DMS153 treated with DMSO at 0.1 percent for 48 hours (cell line): ENCODE measurements at regions not wholly inside any gene's neighbourhood (a gene's known extent, or its start where the extent isn't known, plus 50 kb on each side); places are given as distances from the start of the nearest gene placed in this dataset.
A peak's percentile ranks its signal among the peaks of the same experiment; 100 is the strongest.

Source experiments
- DNase-seq: peaks from one replicate; lab custom pipeline; 2025; ENCODE audit not compliant: unreplicated experiment; lab: John Stamatoyannopoulos, UW

DNA sequence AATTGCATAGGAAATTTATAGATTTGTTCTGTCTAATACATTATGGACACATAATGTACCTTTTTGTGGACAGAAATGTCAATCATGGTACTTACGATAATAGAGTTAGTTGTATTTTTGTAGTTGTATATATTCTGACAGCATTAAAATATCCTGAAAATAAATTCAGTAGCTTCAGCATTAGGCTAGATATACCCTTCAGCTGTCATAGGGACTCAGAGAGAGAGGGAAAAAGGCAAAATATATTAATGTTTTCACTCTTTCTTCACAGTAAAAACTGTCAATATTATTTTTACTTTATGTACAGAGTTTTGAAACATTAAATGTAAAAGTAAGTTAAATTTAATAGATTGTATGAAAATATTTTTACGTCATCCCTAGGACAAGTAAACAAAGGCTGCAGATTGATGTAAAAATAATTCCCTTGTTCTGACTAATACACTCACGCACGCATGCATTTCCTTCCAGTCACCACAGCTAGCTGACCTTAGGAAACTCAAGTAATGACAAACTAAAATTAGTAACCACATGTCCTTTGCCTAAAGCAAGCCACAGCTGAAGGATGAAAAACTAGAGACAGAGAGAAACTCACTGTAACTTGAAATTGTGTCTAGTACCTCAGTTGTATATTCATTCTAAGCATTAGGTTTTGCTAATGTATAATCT is 104.7 kb upstream of the CARD18 start:
- DNase-seq = no peak

GRCh38 chr11:105241136-105241535 is 101.6 kb upstream of the CARD18 start:
- no peak for DNase-seq

DNA sequence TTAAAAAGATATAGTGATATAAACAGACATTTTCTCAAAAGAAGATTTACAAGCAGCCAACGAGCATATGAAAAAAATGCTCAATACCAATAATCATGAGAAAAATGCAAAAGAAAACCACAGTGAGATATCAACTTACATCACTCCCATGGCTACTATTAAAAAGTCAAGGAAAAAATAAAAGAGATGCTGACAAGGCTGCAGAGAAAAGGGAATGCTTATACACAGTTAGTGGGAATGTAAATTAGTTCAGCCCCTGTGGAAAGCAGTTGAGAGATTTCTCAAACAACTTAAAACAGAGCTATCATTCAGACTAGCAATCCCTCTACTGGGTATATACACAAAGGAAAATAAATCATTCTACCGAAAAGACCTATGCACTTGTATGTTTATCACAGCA is 97.1 kb upstream of the CARD18 start:
- peak; percentile 12 for DNase-seq

- no peak for DNase-seq
Measured at GRCh38 chr11:105233285-105233684, 93.7 kb upstream of the CARD18 start.

GRCh38 chr11:105232021-105232420 is 92.5 kb upstream of the CARD18 start:
- no peak for DNase-seq

DNA sequence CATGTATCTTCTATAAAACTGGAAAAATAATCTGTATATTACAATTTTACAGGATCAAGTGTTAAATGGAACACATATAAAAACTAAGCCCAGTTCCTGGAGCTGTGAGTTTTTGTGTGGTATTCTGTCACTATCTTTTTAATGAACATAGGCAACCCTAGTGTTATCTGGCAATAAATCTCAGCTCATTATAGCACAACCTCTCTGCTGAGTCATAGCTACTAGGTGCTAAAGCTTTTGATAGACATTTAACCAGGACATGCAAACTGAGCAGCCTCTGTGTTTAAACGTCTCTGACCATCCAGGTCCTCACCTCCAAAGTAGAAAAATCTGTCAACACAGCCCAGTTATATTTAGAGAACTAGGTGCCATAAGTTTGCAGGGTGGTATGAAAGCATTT is 91.0 kb upstream of the CARD18 start:
- peak; percentile 18 for DNase-seq

DNA sequence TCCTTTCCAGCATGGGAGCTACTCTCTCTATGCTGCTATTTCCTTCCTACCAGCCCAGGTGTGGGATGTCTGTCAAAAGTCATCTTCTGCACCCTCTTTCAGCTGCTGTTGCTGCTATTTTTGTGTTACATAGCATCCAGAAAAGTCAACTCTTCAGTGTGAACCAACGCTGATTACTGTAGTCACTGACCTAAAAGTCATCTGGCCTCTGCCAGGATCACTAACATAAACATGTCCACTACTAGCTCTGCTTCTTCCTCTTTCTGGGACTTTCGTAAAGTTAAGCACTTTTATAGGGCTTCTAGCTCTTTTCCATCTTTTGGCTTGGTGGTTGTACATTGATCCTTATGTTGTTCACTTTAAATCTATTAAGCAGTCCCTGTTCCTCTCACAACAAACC is 90.2 kb upstream of the CARD18 start:
- no peak for DNase-seq

- no peak for DNase-seq
Measured at GRCh38 chr11:105229257-105229656, 89.7 kb upstream of the CARD18 start.

DNA sequence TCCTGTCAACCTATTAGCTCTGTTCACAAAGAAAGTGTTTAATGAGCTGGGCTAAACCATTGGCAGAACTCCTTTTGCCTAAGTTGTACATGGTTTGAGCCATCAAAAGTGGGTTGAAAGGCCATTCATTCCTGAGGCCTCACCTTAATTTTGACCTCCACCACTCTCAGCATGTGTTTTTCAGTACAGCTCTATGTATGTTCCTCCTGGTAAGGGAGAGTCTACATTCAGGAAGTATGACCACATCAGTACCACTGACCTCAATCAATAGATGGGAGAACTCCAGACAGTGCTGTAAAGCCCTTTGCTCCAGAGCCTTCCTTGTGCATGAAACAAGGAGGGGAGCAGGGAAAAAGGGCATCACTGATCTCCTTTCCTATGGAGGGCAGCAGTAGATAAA is 87.8 kb upstream of the CARD18 start:
- DNase-seq = no peak

GRCh38 chr11:105226766-105227165 is 87.2 kb upstream of the CARD18 start:
- no peak for DNase-seq

GRCh38 chr11:105226091-105226490 is 86.5 kb upstream of the CARD18 start:
- DNase-seq = no peak

GRCh38 chr11:105224482-105225253 is 85.1 kb upstream of the CARD18 start:
- DNase-seq = no peak

GRCh38 chr11:105220121-105220520 is 80.6 kb upstream of the CARD18 start:
- DNase-seq = no peak

GRCh38 chr11:105219670-105220069 is 80.1 kb upstream of the CARD18 start:
- no peak for DNase-seq

DNA sequence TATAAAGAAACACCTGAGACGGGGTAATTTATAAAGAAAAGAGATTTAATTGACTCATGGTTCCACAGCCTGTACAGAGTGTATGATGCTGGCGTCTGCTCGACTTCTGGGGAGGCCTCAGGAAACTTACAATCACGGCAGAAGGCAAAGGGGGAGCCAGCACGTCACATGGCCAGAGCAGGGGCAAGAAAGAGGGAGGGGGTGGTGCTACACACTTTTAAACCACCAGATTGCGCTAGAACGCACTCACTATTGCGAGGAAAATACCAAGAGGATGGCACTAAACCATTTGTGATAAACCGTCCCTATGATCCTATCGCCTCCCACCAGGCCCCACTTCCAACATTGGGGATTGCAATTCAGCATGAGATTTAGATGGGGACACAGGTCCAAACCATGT is 79.7 kb upstream of the CARD18 start:
- DNase-seq = no peak

DNA sequence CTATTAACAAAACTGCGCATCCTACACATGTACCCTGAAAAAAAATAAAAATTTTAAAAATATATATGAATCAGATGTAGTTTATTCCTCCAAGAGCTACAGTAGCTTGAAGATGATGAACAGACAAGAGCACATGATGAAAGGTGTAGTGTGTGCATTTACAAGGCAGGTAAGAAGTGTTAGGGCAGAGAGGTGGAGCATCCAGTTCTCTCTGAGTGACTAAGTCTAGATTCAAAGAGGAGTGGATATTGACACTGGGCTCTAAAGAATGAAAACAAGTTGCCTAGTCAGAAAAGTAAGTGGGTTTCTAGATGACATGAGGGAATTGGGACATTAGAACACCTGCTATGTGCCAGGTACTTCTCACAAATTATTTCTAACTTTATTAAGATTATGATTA is 76.0 kb upstream of the CARD18 start:
- DNase-seq = no peak

DNA sequence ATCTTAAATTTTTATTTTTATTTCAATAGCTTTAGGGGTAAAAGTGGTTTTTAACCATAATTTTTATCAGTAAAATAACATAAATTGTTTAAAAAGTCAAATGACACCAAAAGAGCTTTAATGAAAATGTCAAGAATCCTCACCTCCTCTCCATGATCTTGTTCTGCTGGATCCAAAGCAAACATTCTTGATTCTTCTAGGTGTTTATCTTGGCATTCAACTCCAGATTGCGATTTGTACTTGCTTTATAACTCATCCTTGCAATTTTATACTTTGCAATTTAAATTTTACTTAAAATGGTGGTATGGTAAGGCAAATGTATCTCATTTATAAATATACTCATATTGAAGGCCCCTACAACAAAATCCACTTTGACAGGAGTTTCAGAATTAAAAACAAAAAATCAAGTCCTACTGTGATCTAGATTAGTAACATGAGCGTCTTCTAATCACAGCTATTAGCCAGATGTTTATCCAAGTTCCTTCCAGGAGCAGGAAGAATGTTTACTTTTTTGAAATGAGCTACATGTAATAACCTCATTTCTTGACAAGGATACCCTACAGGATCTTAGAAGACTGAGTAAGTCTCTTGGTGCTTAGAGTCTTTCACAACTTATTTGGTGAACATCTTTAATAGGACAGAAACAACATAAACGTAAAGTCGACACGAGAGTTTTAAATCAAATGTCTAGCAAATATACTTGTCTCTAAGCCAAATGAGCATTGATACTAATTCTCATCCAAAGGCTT is 72.4 kb upstream of the CARD18 start:
- DNase-seq = no peak

DNA sequence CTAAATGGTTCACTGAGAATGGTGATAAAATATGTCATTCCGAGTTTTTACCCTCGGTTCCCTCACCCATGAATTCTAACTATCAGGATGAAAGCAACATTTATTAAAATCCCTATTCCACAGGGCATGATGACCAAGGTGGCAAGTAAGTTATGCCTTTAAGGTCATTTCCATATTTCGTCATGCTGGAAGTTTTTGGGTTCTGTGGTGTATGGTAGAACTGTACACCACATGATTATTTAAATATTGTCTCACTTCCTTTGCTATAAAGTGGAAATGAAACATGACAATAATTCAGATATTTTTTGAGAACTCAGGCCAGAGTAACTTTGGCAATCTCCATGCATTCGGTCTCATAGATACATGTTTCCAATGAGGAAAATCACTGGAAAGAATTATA is 68.5 kb upstream of the CARD18 start:
- DNase-seq = no peak

DNA sequence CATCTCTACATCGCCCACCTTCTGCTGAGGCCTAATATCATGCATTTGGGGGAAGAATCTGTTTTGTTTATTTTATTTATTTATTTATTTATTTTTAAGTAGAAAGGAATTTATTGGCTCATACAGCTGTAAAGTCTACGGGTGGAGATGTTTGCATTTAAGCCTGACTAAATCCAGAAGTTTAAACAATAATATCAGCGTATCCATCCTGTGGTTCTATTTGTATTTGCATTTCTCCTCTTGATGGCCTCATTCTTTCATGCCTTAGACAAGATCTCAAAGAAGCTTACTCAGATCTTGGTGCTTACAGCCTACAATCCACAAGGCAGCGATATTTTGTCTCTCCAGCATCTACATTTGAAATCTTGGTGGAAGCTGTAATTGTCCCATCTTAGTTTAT is 67.1 kb upstream of the CARD18 start:
- DNase-seq = no peak

- DNase-seq = no peak
Measured at GRCh38 chr11:105204636-105205035, 65.1 kb upstream of the CARD18 start.

GRCh38 chr11:105203569-105204240 is 64.1 kb upstream of the CARD18 start:
- no peak for DNase-seq
